SK-N-SH treated with all-trans-retinoic acid at 6 μM for 48 hours (cell line): ENCODE measurements at regions not wholly inside any gene's neighbourhood (a gene's known extent, or its start where the extent isn't known, plus 50 kb on each side); places are given as distances from the start of the nearest gene placed in this dataset.

Experiments
- PATZ1 ChIP-seq: fragments of 250-450 bp; sonication (Bioruptor Pico); IDR thresholded peaks from 2 replicates; pipeline ENCODE4 v1.8.0; 2020; ENCODE audit warnings: mild to moderate bottlenecking, moderate library complexity, borderline replicate concordance
- TOX ChIP-seq: fragments of 250-450 bp; sonication (Bioruptor Pico); IDR thresholded peaks from 2 replicates; pipeline ENCODE4 v1.8.0; 2021; ENCODE audit warnings: mild to moderate bottlenecking, moderate library complexity, borderline replicate concordance
- ZC3H10 ChIP-seq: fragments of 250-450 bp; sonication (Bioruptor Pico); IDR thresholded peaks from 2 replicates; pipeline ENCODE4 v1.5.1; 2021; ENCODE audit warnings: mild to moderate bottlenecking, moderate library complexity

GRCh38 chr6:130749402-130749801, 77.8 kb upstream of the SMLR1 start:
- TF ChIP-seq TOX (CRISPR knock-in tag): no peak
- no peak for TF ChIP-seq PATZ1 (CRISPR knock-in tag)
- TF ChIP-seq ZC3H10 (CRISPR knock-in tag): no peak
